ENCODE measurements at regions not wholly inside any gene's neighbourhood (a gene's known extent, or its start where the extent isn't known, plus 50 kb on each side); places are given as distances from the start of the nearest gene placed in this dataset.

DNA sequence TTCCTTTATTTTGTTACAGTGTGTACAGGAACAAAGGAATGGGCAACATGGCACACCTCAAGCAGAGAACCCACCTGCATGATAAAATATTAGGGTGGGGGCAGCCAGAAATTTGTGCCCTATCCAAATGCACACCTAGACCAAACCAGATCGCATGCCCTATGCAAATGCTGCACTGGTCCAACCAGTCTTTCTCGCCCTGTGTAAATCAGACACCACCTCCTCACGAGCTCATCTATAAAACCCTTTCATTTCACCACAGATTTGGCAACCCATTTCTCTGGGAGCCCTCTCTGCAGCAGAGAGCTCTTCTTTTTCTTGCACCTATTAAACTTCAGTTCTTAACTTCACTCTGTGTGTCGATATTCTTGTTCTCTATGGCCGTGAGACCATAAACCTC is 1559.2 kb downstream of the SLITRK1 start:
- no peaks in the 10 kb centered on the region for H3F3A ChIP-seq (ENCODE audit: low read length, unreplicated experiment)
- no peaks in the 10 kb centered on the region for H3K9me3 ChIP-seq (ENCODE audit: low read length)
- H3K9me2 ChIP-seq (replicated peaks; ENCODE audit: low read length), result no peaks in the 10 kb centered on the region
- H3K27me3 ChIP-seq (ENCODE audit: low read length), result no peaks in the 10 kb centered on the region
- TF ChIP-seq EZH2 (IDR thresholded peaks at IDR 0.05; ENCODE audit: low read length, unreplicated experiment) (no peak), CTCF (conservative IDR thresholded peaks at IDR 0.05; ENCODE audit: low read depth, low read length) (no peak), EZH2phosphoT487 (IDR thresholded peaks at IDR 0.05; ENCODE audit: borderline replicate concordance, low read length) (no peak)
- no peaks in the 10 kb centered on the region for H3K4me1 ChIP-seq (ENCODE audit: insufficient read depth, low read length)
- intact Hi-C loops (cut with micrococcal nuclease), result no loop called here
- no TSS peak for BruUV-seq (replicated peaks)
- H4K20me1 ChIP-seq (ENCODE audit: low read length), result no peaks in the 10 kb centered on the region
- H3K36me3 ChIP-seq (ENCODE audit: low read depth, low read length), result no peaks in the 10 kb centered on the region
- no peak overlapping the region for H3K27ac ChIP-seq (ENCODE audit: low read length)
- H3K79me2 ChIP-seq (ENCODE audit: low read length), result no peaks in the 10 kb centered on the region
- CTCF ChIA-PET, result no interaction called here
- no peak for ATAC-seq
- H3K4me2 ChIP-seq (ENCODE audit: low read length), result no peak overlapping the region
- no peak overlapping the region for H3K9ac ChIP-seq (ENCODE audit: low read length)
- H2AFZ ChIP-seq (ENCODE audit: low read length), result no peak overlapping the region
- DNase-seq, result peak; percentile 9
- H3K4me3 ChIP-seq (ENCODE audit: low read length), result no peak overlapping the region
- POLR2A ChIA-PET (ENCODE audit: unreplicated experiment), result no interaction called here

GRCh38 chr13:82305588-82305987 is 1576.7 kb downstream of the SLITRK1 start:
- H2AFZ ChIP-seq (ENCODE audit: low read length), result no peak overlapping the region
- H3K9me3 ChIP-seq (ENCODE audit: low read length), result no peaks in the 10 kb centered on the region
- DNase-seq, result no peak
- H3K27me3 ChIP-seq (ENCODE audit: low read length), result no peaks in the 10 kb centered on the region
- ChIA-PET POLR2A (ENCODE audit: unreplicated experiment) (no interaction called here), CTCF (no interaction called here)
- H3K79me2 ChIP-seq (ENCODE audit: low read length), result no peaks in the 10 kb centered on the region
- no peak for ATAC-seq
- TF ChIP-seq EZH2phosphoT487 (IDR thresholded peaks at IDR 0.05; ENCODE audit: borderline replicate concordance, low read length) (no peak), EZH2 (IDR thresholded peaks at IDR 0.05; ENCODE audit: low read length, unreplicated experiment) (no peak), CTCF (conservative IDR thresholded peaks at IDR 0.05; ENCODE audit: low read depth, low read length) (no peak)
- no peaks in the 10 kb centered on the region for H3K36me3 ChIP-seq (ENCODE audit: low read depth, low read length)
- no peak overlapping the region for H3K4me3 ChIP-seq (ENCODE audit: low read length)
- no peak overlapping the region for H3K9ac ChIP-seq (ENCODE audit: low read length)
- intact Hi-C loops (cut with micrococcal nuclease), result no loop called here
- no TSS peak for BruUV-seq (replicated peaks)
- no peak overlapping the region for H3K4me2 ChIP-seq (ENCODE audit: low read length)
- no peak overlapping the region for H3K27ac ChIP-seq (ENCODE audit: low read length)
- H3K9me2 ChIP-seq (replicated peaks; ENCODE audit: low read length), result no peaks in the 10 kb centered on the region
- H4K20me1 ChIP-seq (ENCODE audit: low read length), result no peaks in the 10 kb centered on the region
- no peaks in the 10 kb centered on the region for H3F3A ChIP-seq (ENCODE audit: low read length, unreplicated experiment)
- no peaks in the 10 kb centered on the region for H3K4me1 ChIP-seq (ENCODE audit: insufficient read depth, low read length)

DNA sequence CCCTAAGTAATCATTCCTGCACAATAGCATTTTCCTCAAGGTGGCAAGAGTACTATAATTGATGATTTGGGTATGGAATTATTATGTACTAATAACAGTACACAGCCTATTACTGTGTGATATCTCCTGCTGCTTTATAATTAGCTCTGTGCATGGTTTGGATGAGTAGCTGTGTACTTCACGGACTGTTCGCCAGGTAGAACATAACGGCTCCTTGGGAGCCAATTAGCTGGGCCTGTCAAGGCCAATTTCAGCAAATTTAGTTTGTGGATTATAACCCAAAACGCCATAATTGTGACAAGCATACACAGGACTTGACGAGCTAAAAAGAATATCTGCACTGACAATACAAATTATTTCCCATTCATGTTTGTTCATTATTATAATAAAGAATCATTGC is 1584.2 kb downstream of the SLITRK1 start:
- POLR2A ChIA-PET (ENCODE audit: unreplicated experiment), result no interaction called here
- H3K27ac ChIP-seq (ENCODE audit: low read length), result no peak overlapping the region
- no peak for ATAC-seq

More for the DNA sequence above, 1584.2 kb downstream of the SLITRK1 start:
- intact Hi-C loops (cut with micrococcal nuclease), result no loop called here
- no peak overlapping the region for H3K4me3 ChIP-seq (ENCODE audit: low read length)
- H3K4me2 ChIP-seq (ENCODE audit: low read length), result no peak overlapping the region
- no peaks in the 10 kb centered on the region for H3K36me3 ChIP-seq (ENCODE audit: low read depth, low read length)
- no peaks in the 10 kb centered on the region for H3F3A ChIP-seq (ENCODE audit: low read length, unreplicated experiment)
- H2AFZ ChIP-seq (ENCODE audit: low read length), result no peak overlapping the region
- no peaks in the 10 kb centered on the region for H3K27me3 ChIP-seq (ENCODE audit: low read length)
- H3K9me3 ChIP-seq (ENCODE audit: low read length), result no peaks in the 10 kb centered on the region
- H4K20me1 ChIP-seq (ENCODE audit: low read length), result no peaks in the 10 kb centered on the region
- H3K4me1 ChIP-seq (ENCODE audit: insufficient read depth, low read length), result no peaks in the 10 kb centered on the region
- no peaks in the 10 kb centered on the region for H3K9me2 ChIP-seq (replicated peaks; ENCODE audit: low read length)
- no peak for TF ChIP-seq EZH2 (IDR thresholded peaks at IDR 0.05; ENCODE audit: low read length, unreplicated experiment)
- no peak for TF ChIP-seq EZH2phosphoT487 (IDR thresholded peaks at IDR 0.05; ENCODE audit: borderline replicate concordance, low read length)
- no peak for TF ChIP-seq CTCF (conservative IDR thresholded peaks at IDR 0.05; ENCODE audit: low read depth, low read length)
- no TSS peak for BruUV-seq (replicated peaks)
- CTCF ChIA-PET, result no interaction called here
- no peaks in the 10 kb centered on the region for H3K79me2 ChIP-seq (ENCODE audit: low read length)
- DNase-seq, result no peak
- no peak overlapping the region for H3K9ac ChIP-seq (ENCODE audit: low read length)
